HL-60 (cell line): ENCODE measurements at regions not wholly inside any gene's neighbourhood (a gene's known extent, or its start where the extent isn't known, plus 50 kb on each side); places are given as distances from the start of the nearest gene placed in this dataset.
A peak's percentile ranks its signal among the peaks of the same experiment; 100 is the strongest.

Experiments used
- DNase-seq, 2 experiments: peaks; one replicate each; pipeline ENCODE4 v3.0.0-alpha.2; 2010 to 2020; ENCODE audit warnings: low read depth in 1 of 2, low spot score in 1 of 2
- H3K27ac ChIP-seq: fragments of 250-450 bp; sonication (Bioruptor Pico); replicated peaks from 2 replicates; pipeline ENCODE4 v1.5.1; 2020; ENCODE audit warnings: mild to moderate bottlenecking, moderate library complexity
- H3K27me3 ChIP-seq: fragments of 250-450 bp; sonication (Bioruptor Pico); 2 replicates; pipeline ENCODE4 v1.5.1; 2021; ENCODE audit warnings: mild to moderate bottlenecking, moderate library complexity; ENCODE audit not compliant: insufficient read depth, poor library complexity, severe bottlenecking
- H3K4me3 ChIP-seq: replicated peaks from 2 replicates; pipeline ENCODE4 v1.5.1; 2011; ENCODE audit warnings: mild to moderate bottlenecking, control low read depth, low read length; ENCODE audit not compliant: insufficient read depth
- GABPA ChIP-seq: IDR thresholded peaks from 2 replicates; pipeline ENCODE4 v1.6.1; 2012; ENCODE audit warnings: low read depth
- POLR2AphosphoS5 ChIP-seq: IDR thresholded peaks from 2 replicates; pipeline ENCODE4 v1.6.1; 2012; ENCODE audit warnings: low read depth
- SPI1 ChIP-seq: IDR thresholded peaks from 2 replicates; pipeline ENCODE4 v1.6.1; 2012; ENCODE audit warnings: low read depth, mild to moderate bottlenecking, borderline replicate concordance
- TF ChIP-seq, protein P1 (sequence below): IDR thresholded peaks from one replicate; pipeline ENCODE4 v1.5.1; 2011; ENCODE audit warnings: low read length, control low read depth, inconsistent platforms; ENCODE audit not compliant: insufficient read depth
- TF ChIP-seq, protein P2 (sequence below): IDR thresholded peaks from 2 replicates; pipeline ENCODE4 v1.6.1; 2012; ENCODE audit warnings: low read depth; ENCODE audit not compliant: insufficient replicate concordance

DNA sequence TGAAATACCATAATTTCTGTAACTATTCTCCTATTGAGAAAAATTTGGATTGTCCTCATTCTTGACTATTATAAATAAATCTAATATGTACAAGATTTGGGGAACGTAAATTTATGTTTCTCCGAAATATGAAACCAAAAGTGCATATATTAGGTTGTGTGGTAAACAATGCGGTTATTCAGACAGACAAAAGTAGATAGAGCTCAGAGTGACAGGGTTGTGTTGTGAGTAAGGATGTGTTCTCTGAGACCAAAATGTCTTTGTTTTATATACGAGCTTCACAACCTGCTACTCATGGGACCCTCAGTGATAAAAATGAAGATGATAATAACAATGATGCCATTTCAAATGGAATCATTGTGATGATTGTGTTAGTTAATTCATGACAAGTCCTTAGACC lies 796.3 kb upstream of the SLC10A2 start:
- H3K4me3 ChIP-seq, result no peak overlapping the region
- no peaks in the 10 kb centered on the region for H3K27me3 ChIP-seq
- DNase-seq, result no peak
- no peak overlapping the region for H3K27ac ChIP-seq
- TF ChIP-seq POLR2AphosphoS5 (no peak), GABPA (no peak), SPI1 (no peak)
- TF ChIP-seq, protein P1, sequence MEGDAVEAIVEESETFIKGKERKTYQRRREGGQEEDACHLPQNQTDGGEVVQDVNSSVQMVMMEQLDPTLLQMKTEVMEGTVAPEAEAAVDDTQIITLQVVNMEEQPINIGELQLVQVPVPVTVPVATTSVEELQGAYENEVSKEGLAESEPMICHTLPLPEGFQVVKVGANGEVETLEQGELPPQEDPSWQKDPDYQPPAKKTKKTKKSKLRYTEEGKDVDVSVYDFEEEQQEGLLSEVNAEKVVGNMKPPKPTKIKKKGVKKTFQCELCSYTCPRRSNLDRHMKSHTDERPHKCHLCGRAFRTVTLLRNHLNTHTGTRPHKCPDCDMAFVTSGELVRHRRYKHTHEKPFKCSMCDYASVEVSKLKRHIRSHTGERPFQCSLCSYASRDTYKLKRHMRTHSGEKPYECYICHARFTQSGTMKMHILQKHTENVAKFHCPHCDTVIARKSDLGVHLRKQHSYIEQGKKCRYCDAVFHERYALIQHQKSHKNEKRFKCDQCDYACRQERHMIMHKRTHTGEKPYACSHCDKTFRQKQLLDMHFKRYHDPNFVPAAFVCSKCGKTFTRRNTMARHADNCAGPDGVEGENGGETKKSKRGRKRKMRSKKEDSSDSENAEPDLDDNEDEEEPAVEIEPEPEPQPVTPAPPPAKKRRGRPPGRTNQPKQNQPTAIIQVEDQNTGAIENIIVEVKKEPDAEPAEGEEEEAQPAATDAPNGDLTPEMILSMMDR, result no peak
- TF ChIP-seq, protein P2, sequence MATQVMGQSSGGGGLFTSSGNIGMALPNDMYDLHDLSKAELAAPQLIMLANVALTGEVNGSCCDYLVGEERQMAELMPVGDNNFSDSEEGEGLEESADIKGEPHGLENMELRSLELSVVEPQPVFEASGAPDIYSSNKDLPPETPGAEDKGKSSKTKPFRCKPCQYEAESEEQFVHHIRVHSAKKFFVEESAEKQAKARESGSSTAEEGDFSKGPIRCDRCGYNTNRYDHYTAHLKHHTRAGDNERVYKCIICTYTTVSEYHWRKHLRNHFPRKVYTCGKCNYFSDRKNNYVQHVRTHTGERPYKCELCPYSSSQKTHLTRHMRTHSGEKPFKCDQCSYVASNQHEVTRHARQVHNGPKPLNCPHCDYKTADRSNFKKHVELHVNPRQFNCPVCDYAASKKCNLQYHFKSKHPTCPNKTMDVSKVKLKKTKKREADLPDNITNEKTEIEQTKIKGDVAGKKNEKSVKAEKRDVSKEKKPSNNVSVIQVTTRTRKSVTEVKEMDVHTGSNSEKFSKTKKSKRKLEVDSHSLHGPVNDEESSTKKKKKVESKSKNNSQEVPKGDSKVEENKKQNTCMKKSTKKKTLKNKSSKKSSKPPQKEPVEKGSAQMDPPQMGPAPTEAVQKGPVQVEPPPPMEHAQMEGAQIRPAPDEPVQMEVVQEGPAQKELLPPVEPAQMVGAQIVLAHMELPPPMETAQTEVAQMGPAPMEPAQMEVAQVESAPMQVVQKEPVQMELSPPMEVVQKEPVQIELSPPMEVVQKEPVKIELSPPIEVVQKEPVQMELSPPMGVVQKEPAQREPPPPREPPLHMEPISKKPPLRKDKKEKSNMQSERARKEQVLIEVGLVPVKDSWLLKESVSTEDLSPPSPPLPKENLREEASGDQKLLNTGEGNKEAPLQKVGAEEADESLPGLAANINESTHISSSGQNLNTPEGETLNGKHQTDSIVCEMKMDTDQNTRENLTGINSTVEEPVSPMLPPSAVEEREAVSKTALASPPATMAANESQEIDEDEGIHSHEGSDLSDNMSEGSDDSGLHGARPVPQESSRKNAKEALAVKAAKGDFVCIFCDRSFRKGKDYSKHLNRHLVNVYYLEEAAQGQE, result no peak

DNA sequence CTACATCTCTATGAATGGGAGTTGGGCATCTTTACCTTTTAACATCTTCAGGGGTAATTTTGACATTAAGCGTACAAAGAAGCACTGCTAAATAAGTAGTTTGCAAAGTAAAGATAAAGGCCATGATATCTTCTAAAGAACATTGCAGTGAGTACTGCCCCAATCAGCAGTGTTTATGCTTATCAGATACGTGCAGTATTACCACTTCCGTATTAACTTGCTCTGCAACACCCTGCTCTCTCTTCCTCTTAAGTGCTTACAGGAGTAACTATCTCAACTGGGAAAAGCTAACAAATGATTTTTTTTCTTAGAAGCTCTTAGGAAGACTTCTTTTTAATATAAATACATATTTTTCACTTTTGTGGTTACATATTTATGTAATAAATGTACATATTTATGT lies 793.7 kb upstream of the SLC10A2 start:
- TF ChIP-seq, protein P2, result no peak
- TF ChIP-seq GABPA (no peak), SPI1 (peak; percentile 77), POLR2AphosphoS5 (no peak)
- TF ChIP-seq, protein P1, result no peak
- Histone ChIP-seq H3K27ac (no peak overlapping the region), H3K27me3 (no peaks in the 10 kb centered on the region), H3K4me3 (no peak overlapping the region)
- DNase-seq, result peak in 1 of 2 experiments; percentile 23

GRCh38 chr13:103852036-103852435 lies 785.8 kb upstream of the SLC10A2 start:
- H3K27me3 ChIP-seq, result no peaks in the 10 kb centered on the region
- H3K27ac ChIP-seq, result no peak overlapping the region
- H3K4me3 ChIP-seq, result no peak overlapping the region
- DNase-seq, result no peak
- TF ChIP-seq POLR2AphosphoS5 (no peak), SPI1 (no peak), GABPA (no peak)
- TF ChIP-seq, protein P1, result no peak
- TF ChIP-seq, protein P2, result no peak
